GM19455 (cell line): ENCODE measurements at regions not wholly inside any gene's neighbourhood (a gene's known extent, or its start where the extent isn't known, plus 50 kb on each side); places are given as distances from the start of the nearest gene placed in this dataset.
"Not testable (repeated sequence)": the region's sequence is repeated elsewhere in the genome, so short reads cannot be mapped to it uniquely, and the experiment has no call there.

Experiments used
- ATAC-seq: cut with Tn5 transposase; IDR thresholded peaks from one replicate; pipeline ENCODE4 v1.9.1; 2021; ENCODE audit not compliant: unreplicated experiment

- ATAC-seq, result no peak
Measured at GRCh38 chr7:25436413-25436812, 208.1 kb upstream of the NPVF start.

GRCh38 chr7:25437308-25437707 is 209.0 kb upstream of the NPVF start:
- ATAC-seq, result no peak

- no peak for ATAC-seq
Measured at GRCh38 chr7:25444991-25445390, 216.7 kb upstream of the NPVF start.

- ATAC-seq, result no peak
Measured at GRCh38 chr7:25448301-25448700, 220.0 kb upstream of the NPVF start.

- ATAC-seq, result no peak
Measured at GRCh38 chr7:25454020-25454419, 225.7 kb upstream of the NPVF start.

GRCh38 chr7:25454562-25455041 is 226.3 kb upstream of the NPVF start:
- no peak for ATAC-seq

- no peak for ATAC-seq
Measured at GRCh38 chr7:25455683-25456251, 227.5 kb upstream of the NPVF start.

GRCh38 chr7:25456467-25457171 is 228.3 kb upstream of the NPVF start:
- no peak for ATAC-seq

GRCh38 chr7:25459057-25459456 is 230.8 kb upstream of the NPVF start:
- no peak for ATAC-seq

GRCh38 chr7:25460433-25460832 is 232.1 kb upstream of the NPVF start:
- no peak for ATAC-seq

GRCh38 chr7:25469669-25470068 is 241.4 kb upstream of the NPVF start:
- no peak for ATAC-seq

GRCh38 chr7:25476863-25477499 is 248.7 kb upstream of the NPVF start:
- ATAC-seq, result no peak

- not testable (repeated sequence) for ATAC-seq
Measured at GRCh38 chr7:25478221-25478620, 249.9 kb upstream of the NPVF start.

GRCh38 chr7:25478925-25479324 is 250.6 kb upstream of the NPVF start:
- no peak for ATAC-seq

- ATAC-seq, result no peak
Measured at GRCh38 chr7:25481891-25482290, 253.6 kb upstream of the NPVF start.

- ATAC-seq, result no peak
Measured at GRCh38 chr7:25482631-25483030, 254.3 kb upstream of the NPVF start.

GRCh38 chr7:25485026-25485425 is 256.7 kb upstream of the NPVF start:
- ATAC-seq, result no peak

GRCh38 chr7:25486656-25487055 is 258.4 kb upstream of the NPVF start:
- no peak for ATAC-seq

GRCh38 chr7:25493805-25494366 is 265.6 kb upstream of the NPVF start:
- no peak for ATAC-seq

GRCh38 chr7:25494896-25495295 is 266.6 kb upstream of the NPVF start:
- no peak for ATAC-seq

- no peak for ATAC-seq
Measured at GRCh38 chr7:25495342-25496250, 267.3 kb upstream of the NPVF start.
